Mucosa of descending colon (tissue), 3 donors: ENCODE measurements at regions not wholly inside any gene's neighbourhood (a gene's known extent, or its start where the extent isn't known, plus 50 kb on each side); places are given as distances from the start of the nearest gene placed in this dataset.

ENCODE experiments used
- ATAC-seq: fragments of 200-7000 bp; cut with Tn5 transposase; one replicate; pipeline ENCODE4 v1.9.1; 2020; ENCODE audit warnings: mild to moderate bottlenecking, moderate library complexity
- DNase-seq, 3 donors: peaks; one replicate each; pipeline ENCODE4 v3.0.0-alpha.2; 2020
- H3K36me3 ChIP-seq: fragments of 200-600 bp; one replicate; pipeline ENCODE4 v1.8.0; 2021; ENCODE audit warnings: low read depth, mild to moderate bottlenecking
- H3K4me1 ChIP-seq: fragments of 200-600 bp; one replicate; pipeline ENCODE4 v1.8.0; 2021; ENCODE audit warnings: low read depth, mild to moderate bottlenecking
- H3K4me3 ChIP-seq: fragments of 200-600 bp; one replicate; pipeline ENCODE4 v1.8.0; 2021; ENCODE audit warnings: mild to moderate bottlenecking
- H3K9me3 ChIP-seq: fragments of 200-600 bp; one replicate; pipeline ENCODE4 v1.8.0; 2021; ENCODE audit warnings: mild to moderate bottlenecking
- intact Hi-C, 2 donors: fragments of 100-400 bp; cut with DNase I in 1 of 2; cut with micrococcal nuclease in 1 of 2; formaldehyde crosslinking; loops; one replicate each; pipeline versions ENCODE4 v1.11.0 to v1.11.1; 2022; cut with DNase I, micrococcal nuclease
- TF ChIP-seq, protein P1 (sequence below): fragments of 200-600 bp; IDR thresholded peaks from one replicate; pipeline ENCODE4 v1.8.0; 2022; ENCODE audit warnings: antibody characterized with exemption, mild to moderate bottlenecking
- donor health status: DM: no; HTN: no; CAD: no; lungs with moderate emphysema.
- donor health status: DM: no; HTN: no; CAD: no.
- donor health status: DM: no; HTN: yes; CAD: no.

- Histone ChIP-seq H3K9me3 (peaks cover 4% of the 10 kb centered on the region), H3K4me1 (no peaks in the 10 kb centered on the region), H3K36me3 (no peaks in the 10 kb centered on the region), H3K4me3 (no peak overlapping the region)
- intact Hi-C loops: no loop called here
- TF ChIP-seq, protein P1, sequence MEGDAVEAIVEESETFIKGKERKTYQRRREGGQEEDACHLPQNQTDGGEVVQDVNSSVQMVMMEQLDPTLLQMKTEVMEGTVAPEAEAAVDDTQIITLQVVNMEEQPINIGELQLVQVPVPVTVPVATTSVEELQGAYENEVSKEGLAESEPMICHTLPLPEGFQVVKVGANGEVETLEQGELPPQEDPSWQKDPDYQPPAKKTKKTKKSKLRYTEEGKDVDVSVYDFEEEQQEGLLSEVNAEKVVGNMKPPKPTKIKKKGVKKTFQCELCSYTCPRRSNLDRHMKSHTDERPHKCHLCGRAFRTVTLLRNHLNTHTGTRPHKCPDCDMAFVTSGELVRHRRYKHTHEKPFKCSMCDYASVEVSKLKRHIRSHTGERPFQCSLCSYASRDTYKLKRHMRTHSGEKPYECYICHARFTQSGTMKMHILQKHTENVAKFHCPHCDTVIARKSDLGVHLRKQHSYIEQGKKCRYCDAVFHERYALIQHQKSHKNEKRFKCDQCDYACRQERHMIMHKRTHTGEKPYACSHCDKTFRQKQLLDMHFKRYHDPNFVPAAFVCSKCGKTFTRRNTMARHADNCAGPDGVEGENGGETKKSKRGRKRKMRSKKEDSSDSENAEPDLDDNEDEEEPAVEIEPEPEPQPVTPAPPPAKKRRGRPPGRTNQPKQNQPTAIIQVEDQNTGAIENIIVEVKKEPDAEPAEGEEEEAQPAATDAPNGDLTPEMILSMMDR: no peak
- no peak for ATAC-seq
- DNase-seq: no peak
Observed at GRCh38 chr4:95981591-95981990, 141.7 kb downstream of the PDHA2 start.

DNA sequence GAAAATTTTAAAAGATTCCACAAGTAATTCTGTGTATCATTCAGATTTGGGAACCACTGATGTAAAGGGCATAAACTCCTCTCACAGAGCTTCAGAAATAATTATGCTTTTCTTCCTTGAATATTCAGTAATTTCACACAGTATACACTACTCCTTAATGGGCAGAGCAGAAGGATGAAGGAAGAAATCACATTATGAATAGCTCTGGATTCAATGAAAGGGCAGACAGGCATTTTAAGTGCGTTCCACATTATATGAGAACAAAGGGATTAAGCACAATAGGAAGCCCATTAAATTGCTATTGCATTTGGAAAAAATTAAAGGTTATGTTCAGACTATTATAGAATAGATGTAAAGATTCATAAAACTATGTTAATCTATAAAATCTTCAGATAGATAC, 142.6 kb downstream of the PDHA2 start:
- no peak for ATAC-seq
- Histone ChIP-seq H3K9me3 (peaks cover 4% of the 10 kb centered on the region), H3K4me1 (no peaks in the 10 kb centered on the region), H3K4me3 (no peak overlapping the region), H3K36me3 (no peaks in the 10 kb centered on the region)
- no peak for DNase-seq
- intact Hi-C loops: no loop called here
- TF ChIP-seq, protein P1: no peak

DNA sequence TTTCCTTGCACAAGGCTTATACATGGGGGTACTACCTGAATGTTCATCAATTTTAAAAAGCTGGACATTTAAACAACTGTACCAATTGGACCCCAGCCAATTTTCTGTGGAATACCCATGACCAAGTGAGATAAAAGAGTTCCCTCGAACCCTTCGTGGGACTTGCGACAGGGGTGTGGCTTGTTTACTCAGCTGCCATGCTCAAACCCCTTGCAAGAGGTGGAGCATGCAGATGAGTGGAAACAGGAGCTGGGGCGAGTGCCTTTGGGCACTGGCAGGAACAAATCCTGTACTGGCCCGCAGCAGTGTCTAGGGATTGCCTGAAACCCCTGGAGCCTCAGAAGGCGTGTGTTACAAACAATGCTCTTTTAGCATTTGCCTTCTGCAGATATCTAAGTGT, 144.2 kb downstream of the PDHA2 start:
- ATAC-seq (no peak), DNase-seq (no peak)
- peaks cover 4% of the 10 kb centered on the region for H3K9me3 ChIP-seq
- no peaks in the 10 kb centered on the region for H3K4me1 ChIP-seq
- H3K36me3 ChIP-seq: no peaks in the 10 kb centered on the region
- intact Hi-C loops: no loop called here
- no peak overlapping the region for H3K4me3 ChIP-seq
- TF ChIP-seq, protein P1: no peak

DNA sequence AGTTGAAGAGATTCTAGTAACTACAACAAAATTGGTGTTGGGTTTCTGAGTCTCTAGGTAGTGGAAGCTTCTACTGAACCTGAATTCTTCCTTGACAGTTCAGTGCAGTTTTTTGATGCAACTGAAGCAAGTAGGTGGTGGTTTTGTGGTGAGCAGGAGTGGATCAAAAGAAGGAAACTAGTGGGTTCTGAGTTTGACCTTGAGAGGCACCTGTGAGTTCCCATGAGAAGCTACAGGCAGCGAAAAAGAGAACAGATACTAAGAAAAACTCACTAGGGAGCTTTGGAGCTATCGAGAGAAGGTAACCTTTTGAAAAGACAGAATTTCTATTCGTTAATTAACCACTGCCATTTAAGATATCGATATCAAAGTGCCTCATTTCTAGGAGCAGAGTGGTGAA, 145.2 kb downstream of the PDHA2 start:
- Histone ChIP-seq H3K4me3 (no peak overlapping the region), H3K9me3 (peaks cover 4% of the 10 kb centered on the region), H3K36me3 (no peaks in the 10 kb centered on the region), H3K4me1 (no peaks in the 10 kb centered on the region)
- TF ChIP-seq, protein P1: no peak
- intact Hi-C loops: no loop called here
- ATAC-seq (no peak), DNase-seq (no peak)

GRCh38 chr4:95985791-95986550, 146.1 kb downstream of the PDHA2 start:
- H3K36me3 ChIP-seq: no peaks in the 10 kb centered on the region
- no peaks in the 10 kb centered on the region for H3K4me1 ChIP-seq
- TF ChIP-seq, protein P1: no peak
- ATAC-seq: no peak
- intact Hi-C loops: no loop called here
- DNase-seq: no peak
- no peak overlapping the region for H3K4me3 ChIP-seq
- no peaks in the 10 kb centered on the region for H3K9me3 ChIP-seq
